K562 (cell line): ENCODE measurements at regions not wholly inside any gene's neighbourhood (a gene's known extent, or its start where the extent isn't known, plus 50 kb on each side); places are given as distances from the start of the nearest gene placed in this dataset.

Experiments used
- ATAC-seq: fragments of 200-7000 bp; cut with Tn5 transposase; 3 replicates; pipeline ENCODE4 v1.9.1; 2020; ENCODE audit warnings: moderate library complexity
- BruUV-seq: library from RNA; stranded (reverse); fragments of 400-500 nt; replicated peaks from 2 replicates; lab custom pipeline; 2021; lab: Mats Ljungman, UMichigan
- CTCF ChIA-PET: fragments of 300-600 bp; formaldehyde crosslinking; extraction: SDS; loops from one replicate; lab custom pipeline; 2021; ENCODE audit warnings: low intra/inter-chr PET ratio; lab: Yijun Ruan, JAX
- POLR2A ChIA-PET: fragments of 300-600, 350-650 bp; sonication (Branson Sonifier 250); formaldehyde crosslinking; extraction: SDS; loops from one replicate; lab custom pipeline; 2021; ENCODE audit warnings: antibody characterized with exemption, inconsistent platforms; lab: Yijun Ruan, JAX
- DNase-seq, 4 experiments: peaks; one replicate each; pipeline versions ENCODE4 v3.0.0 to v3.0.0-alpha.2; 2011 to 2018; ENCODE audit warnings: low spot score in 3 of 4, mixed read lengths in 3 of 4; ENCODE audit errors: extremely low read depth in 1 of 4
- FAIRE-seq: peaks from 2 replicates; lab custom pipeline; 2011; peaks lifted over from hg19 to GRCh38; lab: Jason Lieb, UNC
- H2AFZ ChIP-seq: 2 replicates; pipeline ENCODE4 v1.6.0; 2011; ENCODE audit warnings: low read depth, low read length, control low read depth, inconsistent platforms
- H3K27ac ChIP-seq: fragments of 200-600 bp; 3 replicates; pipeline ENCODE4 v1.8.0; 2011; ENCODE audit warnings: low read depth, mild to moderate bottlenecking, control low read depth, inconsistent platforms, low read length, moderate library complexity, mixed read lengths; ENCODE audit errors: extremely low read depth
- H3K27me3 ChIP-seq, 2 experiments: fragments of 300-600 bp in 1 of 2; 2 replicates in 1 of 2; 3 replicates in 1 of 2; pipeline versions ENCODE4 v1.6.0 to v1.8.0; 2011; ENCODE audit warnings: inconsistent platforms in 2 of 2, low read length in 2 of 2, mild to moderate bottlenecking in 1 of 2, mixed read lengths in 1 of 2, moderate library complexity in 1 of 2; ENCODE audit not compliant: control insufficient read depth in 2 of 2, insufficient read depth in 2 of 2
- H3K36me3 ChIP-seq: fragments of 300-600 bp; 3 replicates; pipeline ENCODE4 v1.8.0; 2011; ENCODE audit warnings: mild to moderate bottlenecking, low read length, inconsistent platforms; ENCODE audit not compliant: control insufficient read depth, insufficient read depth
- H3K4me1 ChIP-seq, 2 experiments: fragments of 200-600 bp in 1 of 2; replicated peaks in 1 of 2; 2 replicates in 1 of 2; 3 replicates in 1 of 2; pipeline versions ENCODE4 v1.5.1 to v1.8.0; 2011; ENCODE audit warnings: inconsistent platforms in 2 of 2, low read length in 2 of 2, mild to moderate bottlenecking in 1 of 2, mixed read lengths in 1 of 2, moderate library complexity in 1 of 2; ENCODE audit not compliant: control insufficient read depth in 2 of 2, insufficient read depth in 2 of 2
- H3K4me2 ChIP-seq: 2 replicates; pipeline ENCODE4 v1.6.1; 2011; ENCODE audit warnings: low read length, control low read depth, inconsistent platforms, mixed read lengths; ENCODE audit not compliant: insufficient read depth
- H3K4me3 ChIP-seq: fragments of 200-600 bp; sonication (generic), shearing (Covaris generic); 2 replicates; pipeline ENCODE4 v1.5.1; 2016; ENCODE audit warnings: control low read depth, inconsistent platforms
- H3K79me2 ChIP-seq: fragments of 200-600 bp; 3 replicates; pipeline ENCODE4 v1.8.0; 2011; ENCODE audit warnings: low read length, inconsistent platforms; ENCODE audit not compliant: control insufficient read depth, insufficient read depth
- H3K9ac ChIP-seq, 2 experiments: 2 replicates each; pipeline versions ENCODE4 v1.6.0 to v1.6.1; 2011; ENCODE audit warnings: low read depth in 2 of 2, low read length in 2 of 2, control low read depth in 1 of 2, inconsistent platforms in 1 of 2, mild to moderate bottlenecking in 1 of 2, mixed read lengths in 1 of 2; ENCODE audit not compliant: insufficient read depth in 1 of 2
- H3K9me1 ChIP-seq: one replicate; pipeline ENCODE4 v1.6.0; 2011; ENCODE audit warnings: inconsistent platforms, mild to moderate bottlenecking, low read length, moderate library complexity; ENCODE audit not compliant: control insufficient read depth, insufficient read depth
- H3K9me3 ChIP-seq: replicated peaks from 2 replicates; pipeline ENCODE4 v1.5.1; 2011; ENCODE audit warnings: low read depth, low read length, inconsistent platforms; ENCODE audit not compliant: control insufficient read depth, insufficient read depth
- H4K20me1 ChIP-seq: replicated peaks from 2 replicates; pipeline ENCODE4 v1.6.1; 2011; ENCODE audit warnings: low read length, inconsistent platforms, mixed read lengths; ENCODE audit not compliant: control insufficient read depth, insufficient read depth
- C11orf30 ChIP-seq: fragments of 450-650 bp; IDR thresholded peaks from 2 replicates; pipeline ENCODE4 v1.6.1; 2016; ENCODE audit warnings: low read depth, mild to moderate bottlenecking
- CEBPB ChIP-seq: fragments of 450-650 bp; IDR thresholded peaks from 2 replicates; pipeline ENCODE4 v1.6.1; 2016; ENCODE audit warnings: missing genetic modification characterization, missing compliant biosample characterization
- EWSR1 ChIP-seq: fragments of 450-650 bp; IDR thresholded peaks from 2 replicates; pipeline ENCODE4 v1.6.1; 2018; ENCODE audit warnings: borderline replicate concordance, mild to moderate bottlenecking, low read depth, moderate library complexity; ENCODE audit not compliant: partially characterized antibody
- FOSL1 ChIP-seq: fragments of 200-800 bp; sonication (Bioruptor generic); conservative IDR thresholded peaks from 2 replicates; pipeline ENCODE4 v1.6.1; 2016; ENCODE audit warnings: missing genetic modification characterization, missing compliant biosample characterization
- FOXA3 ChIP-seq, 2 experiments: fragments of 450-650 bp in 1 of 2; sonication (generic) in 1 of 2; formaldehyde crosslinking; IDR thresholded peaks in 1 of 2; conservative IDR thresholded peaks in 1 of 2; 2 replicates each; pipeline versions ENCODE4 v1.4.0 to v1.8.0; 2020 to 2022; ENCODE audit warnings: mild to moderate bottlenecking in 2 of 2, missing genetic modification reagents in 1 of 2
- GATA2 ChIP-seq: sonication (generic); formaldehyde crosslinking; IDR thresholded peaks from 2 replicates; pipeline ENCODE4 v1.4.0; 2020; ENCODE audit warnings: mild to moderate bottlenecking, missing genetic modification reagents
- MTA3 ChIP-seq: fragments of 450-650 bp; formaldehyde crosslinking; IDR thresholded peaks from 2 replicates; pipeline ENCODE4 v1.6.1; 2017; ENCODE audit warnings: mild to moderate bottlenecking, borderline replicate concordance
- PTBP1 ChIP-seq: fragments of 200-400 bp; formaldehyde crosslinking; IDR thresholded peaks from 2 replicates; pipeline ENCODE4 v1.6.1; 2017; ENCODE audit warnings: low read depth, low read length
- SMARCE1 ChIP-seq: fragments of 450-650 bp; IDR thresholded peaks from 2 replicates; pipeline ENCODE4 v1.7.1; 2016; ENCODE audit warnings: mild to moderate bottlenecking
- STAT5A ChIP-seq: IDR thresholded peaks from 2 replicates; pipeline ENCODE4 v1.6.1; 2012; ENCODE audit warnings: low read length, inconsistent platforms, borderline replicate concordance
- ZBTB9 ChIP-seq: fragments of 450-650 bp; formaldehyde crosslinking; IDR thresholded peaks from 2 replicates; pipeline ENCODE4 v1.4.0; 2020; ENCODE audit warnings: mild to moderate bottlenecking, moderate library complexity
- ZC3H8 ChIP-seq: fragments of 450-650 bp; IDR thresholded peaks from 2 replicates; pipeline ENCODE4 v1.6.1; 2017
- ZNF253 ChIP-seq: fragments of 250-450 bp; sonication (Bioruptor Pico); conservative IDR thresholded peaks from 2 replicates; pipeline ENCODE4 v1.6.1; 2021; ENCODE audit warnings: mild to moderate bottlenecking
- ZNF41 ChIP-seq: fragments of 250-450 bp; sonication (Bioruptor Pico); conservative IDR thresholded peaks from 2 replicates; pipeline ENCODE4 v1.4.0; 2020; ENCODE audit warnings: mild to moderate bottlenecking
- ZNF57 ChIP-seq: fragments of 450-650 bp; formaldehyde crosslinking; IDR thresholded peaks from 2 replicates; pipeline ENCODE4 v1.4.0; 2020; ENCODE audit warnings: mild to moderate bottlenecking, moderate library complexity
- WGBS: fragments of 100-300 bp; shearing (Covaris generic); methylation state at CpG from one replicate; pipeline ENCODE4 v1.1.6; 2016; ENCODE audit warnings: low coverage, mixed read lengths; ENCODE audit not compliant: insufficient coverage; ENCODE audit errors: missing lambda C conversion rate; 5-methylcytosine and 5-hydroxymethylcytosine counted together
- in situ Hi-C: fragments of 300-500 bp; cut with MboI; formaldehyde crosslinking; loops from 4 replicates; pipeline ENCODE4 v1.15.0; 2018; ENCODE audit warnings: inconsistent platforms, mixed read lengths
- intact Hi-C: fragments of 100-400 bp; cut with micrococcal nuclease; formaldehyde crosslinking; loops from 2 replicates; pipeline ENCODE4 v1.14.2; 2022

- in situ Hi-C loops (no loop called here), intact Hi-C loops (no loop called here)
- FAIRE-seq (no peak), DNase-seq (no peak), ATAC-seq (no peak)
- no TSS peak for BruUV-seq
- Histone ChIP-seq H3K9me3 (no peaks in the 10 kb centered on the region), H3K27me3 (peaks cover 0 to 25% of the 10 kb centered on the region in 2 experiments; a peak in 1 of 5 replicates), H3K4me3 (no peak overlapping the region), H3K36me3 (no peaks in the 10 kb centered on the region), H3K9me1 (no peaks in the 10 kb centered on the region), H3K4me1 (no peaks in the 10 kb centered on the region), H3K27ac (no peak overlapping the region), H2AFZ (no peak overlapping the region), H3K79me2 (no peaks in the 10 kb centered on the region), H3K9ac (no peak overlapping the region), H3K4me2 (no peak overlapping the region), H4K20me1 (no peaks in the 10 kb centered on the region)
- whole genome bisulfite sequencing: 0% methylated on average over 2 of the region's 4 CpGs
- TF ChIP-seq STAT5A (no peak), EWSR1 (no peak), CEBPB (no peak), MTA3 (no peak), ZBTB9 (CRISPR knock-in tag) (no peak), FOSL1 (tag) (no peak), ZNF41 (CRISPR knock-in tag) (no peak), ZC3H8 (no peak), PTBP1 (no peak), GATA2 (no peak), FOXA3 (CRISPR knock-in tag; conservative IDR thresholded peaks at IDR 0.05 in 1 of 2, IDR thresholded peaks at IDR 0.05 in 1 of 2) (no peak), ZNF57 (no peak), ZNF253 (CRISPR knock-in tag) (no peak), SMARCE1 (no peak), C11orf30 (no peak)
- CTCF ChIA-PET: no interaction called here
- POLR2A ChIA-PET: no interaction called here
Observed at GRCh38 chr10:131575877-131576276, 264.4 kb upstream of the TCERG1L start.
